ENCODE measurements at regions not wholly inside any gene's neighbourhood (a gene's known extent, or its start where the extent isn't known, plus 50 kb on each side); places are given as distances from the start of the nearest gene placed in this dataset.
A peak's percentile ranks its signal among the peaks of the same experiment; 100 is the strongest.
"Not testable (repeated sequence)": the region's sequence is repeated elsewhere in the genome, so short reads cannot be mapped to it uniquely, and the experiment has no call there.

GRCh38 chr10:114872519-114873087 lies 51.0 kb downstream of the FHIP2A start:
- DNase-seq = no peak
- no peaks in the 10 kb centered on the region for H3K9me3 ChIP-seq
- H3K27me3 ChIP-seq = no peaks in the 10 kb centered on the region
- no peak for TF ChIP-seq CTCF (IDR thresholded peaks at IDR 0.05; ENCODE audit: low read depth, low read length)
- H3K4me3 ChIP-seq (ENCODE audit: low read depth, low read length) = no peak overlapping the region
- no peaks in the 10 kb centered on the region; the same call in 1 of the 2 replicates for H3K4me1 ChIP-seq
- no peaks in the 10 kb centered on the region for H3K36me3 ChIP-seq

GRCh38 chr10:114874827-114875411 lies 53.3 kb downstream of the FHIP2A start:
- Histone ChIP-seq H3K9me3 (no peaks in the 10 kb centered on the region), H3K27me3 (no peaks in the 10 kb centered on the region), H3K4me3 (ENCODE audit: low read depth, low read length) (no peak overlapping the region), H3K36me3 (no peaks in the 10 kb centered on the region), H3K4me1 (no peaks in the 10 kb centered on the region; the same call in 1 of the 2 replicates)
- TF ChIP-seq CTCF (IDR thresholded peaks at IDR 0.05; ENCODE audit: low read depth, low read length) = peak; percentile 28
- peak; percentile 74 for DNase-seq

GRCh38 chr10:114875590-114876081 lies 54.1 kb downstream of the FHIP2A start:
- H3K4me1 ChIP-seq; H3K36me3 ChIP-seq; H3K27me3 ChIP-seq; DNase-seq; H3K9me3 ChIP-seq; H3K4me3 ChIP-seq (ENCODE audit: low read depth, low read length): not testable (repeated sequence)

- no peak for TF ChIP-seq CTCF (IDR thresholded peaks at IDR 0.05; ENCODE audit: low read depth, low read length)
Measured at GRCh38 chr10:114876169-114876568, 54.6 kb downstream of the FHIP2A start.

GRCh38 chr10:114876602-114877300 lies 55.2 kb downstream of the FHIP2A start:
- Histone ChIP-seq H3K36me3 (no peaks in the 10 kb centered on the region), H3K4me1 (no peaks in the 10 kb centered on the region), H3K27me3 (no peaks in the 10 kb centered on the region), H3K4me3 (ENCODE audit: low read depth, low read length) (no peak overlapping the region; the same call in 1 of the 2 replicates), H3K9me3 (no peaks in the 10 kb centered on the region)
- TF ChIP-seq CTCF (IDR thresholded peaks at IDR 0.05; ENCODE audit: low read depth, low read length) = peak; percentile 86
- peak; percentile 84 for DNase-seq

More at GRCh38 chr10:114876169-114876568, 54.6 kb downstream of the FHIP2A start:
- H3K4me3 ChIP-seq (ENCODE audit: low read depth, low read length) = no peak overlapping the region
- H3K36me3 ChIP-seq = no peaks in the 10 kb centered on the region
- no peak for DNase-seq
- no peaks in the 10 kb centered on the region for H3K27me3 ChIP-seq
- H3K9me3 ChIP-seq = no peaks in the 10 kb centered on the region
- no peaks in the 10 kb centered on the region for H3K4me1 ChIP-seq

- no peaks in the 10 kb centered on the region for H3K27me3 ChIP-seq
- TF ChIP-seq CTCF (IDR thresholded peaks at IDR 0.05; ENCODE audit: low read depth, low read length) = no peak
- H3K4me1 ChIP-seq = no peaks in the 10 kb centered on the region
- no peak for DNase-seq
- H3K36me3 ChIP-seq = no peaks in the 10 kb centered on the region
- H3K9me3 ChIP-seq = no peaks in the 10 kb centered on the region
- no peak overlapping the region for H3K4me3 ChIP-seq (ENCODE audit: low read depth, low read length)
Measured at GRCh38 chr10:114877301-114877644, 55.7 kb downstream of the FHIP2A start.
